IMR-90 (cell line): ENCODE measurements at regions not wholly inside any gene's neighbourhood (a gene's known extent, or its start where the extent isn't known, plus 50 kb on each side); places are given as distances from the start of the nearest gene placed in this dataset.

Source experiments
- ATAC-seq: fragments of 200-7000 bp; cut with Tn5 transposase; 2 replicates; pipeline ENCODE4 v1.9.1; 2020; ENCODE audit warnings: low read depth, mild to moderate bottlenecking, moderate library complexity
- BruUV-seq: library from RNA; stranded (reverse); fragments of 400-500 nt; replicated peaks from 2 replicates; lab custom pipeline; 2021; lab: Mats Ljungman, UMichigan
- CTCF ChIA-PET: fragments of 300-600 bp; formaldehyde crosslinking; extraction: SDS; loops from one replicate; lab custom pipeline; 2021; ENCODE audit warnings: antibody characterized with exemption; lab: Yijun Ruan, JAX
- POLR2A ChIA-PET: fragments of 300-600 bp; sonication (Branson Sonifier 250); formaldehyde crosslinking; loops from one replicate; lab custom pipeline; 2022; ENCODE audit warnings: antibody characterized with exemption; ENCODE audit not compliant: unreplicated experiment; lab: Charles Lee
- DNase-seq: peaks from one replicate; pipeline ENCODE4 v3.0.0; 2013
- H2AFZ ChIP-seq: replicated peaks from 2 replicates; pipeline ENCODE3; 2013; ENCODE audit warnings: low read length, mild to moderate bottlenecking; ENCODE audit not compliant: poor library complexity
- H2AK5ac ChIP-seq: 2 replicates; pipeline ENCODE4 v1.6.1; 2013; ENCODE audit warnings: low read depth, low read length, inconsistent platforms
- H2AK9ac ChIP-seq: replicated peaks from 2 replicates; pipeline ENCODE3; 2013; ENCODE audit warnings: mild to moderate bottlenecking, low read depth, low read length, moderate library complexity; ENCODE audit not compliant: poor library complexity
- H2BK120ac ChIP-seq: 2 replicates; pipeline ENCODE4 v1.6.1; 2013; ENCODE audit warnings: low read depth, low read length, inconsistent platforms
- H2BK15ac ChIP-seq: 3 replicates; pipeline ENCODE4 v1.6.1; 2013; ENCODE audit warnings: low read depth, low read length, inconsistent platforms
- H2BK20ac ChIP-seq: 2 replicates; pipeline ENCODE4 v1.6.1; 2013; ENCODE audit warnings: low read depth, mild to moderate bottlenecking, inconsistent platforms, low read length, moderate library complexity
- H2BK5ac ChIP-seq: 2 replicates; pipeline ENCODE4 v1.6.1; 2013; ENCODE audit warnings: mild to moderate bottlenecking, low read depth, low read length, inconsistent platforms; ENCODE audit not compliant: poor library complexity, severe bottlenecking
- H3K14ac ChIP-seq: replicated peaks from 2 replicates; pipeline ENCODE4 v1.6.1; 2013; ENCODE audit warnings: low read depth, low read length, inconsistent platforms
- H3K18ac ChIP-seq: 2 replicates; pipeline ENCODE4 v1.6.1; 2013; ENCODE audit warnings: low read depth, low read length, control low read depth
- H3K23ac ChIP-seq: 2 replicates; pipeline ENCODE4 v1.6.1; 2013; ENCODE audit warnings: low read depth, low read length, inconsistent platforms
- H3K27ac ChIP-seq: 2 replicates; pipeline ENCODE4 v1.5.1; 2013; ENCODE audit warnings: mild to moderate bottlenecking, control low read depth, low read length; ENCODE audit not compliant: insufficient read depth
- H3K27me3 ChIP-seq: 2 replicates; pipeline ENCODE4 v1.6.1; 2013; ENCODE audit warnings: low read length; ENCODE audit not compliant: control insufficient read depth, insufficient read depth
- H3K36me3 ChIP-seq: 2 replicates; pipeline ENCODE4 v1.6.1; 2013; ENCODE audit warnings: low read length, mixed read lengths; ENCODE audit not compliant: control insufficient read depth, insufficient read depth
- H3K4ac ChIP-seq: 2 replicates; pipeline ENCODE4 v1.6.1; 2013; ENCODE audit warnings: low read depth, low read length, inconsistent platforms
- H3K4me1 ChIP-seq: 2 replicates; pipeline ENCODE4 v1.6.1; 2013; ENCODE audit warnings: low read length, mixed read lengths; ENCODE audit not compliant: control insufficient read depth, insufficient read depth
- H3K4me2 ChIP-seq: 2 replicates; pipeline ENCODE4 v1.6.1; 2013; ENCODE audit warnings: low read depth, mild to moderate bottlenecking, control low read depth, low read length, moderate library complexity
- H3K4me3 ChIP-seq: 2 replicates; pipeline ENCODE4 v1.5.1; 2013; ENCODE audit warnings: low read depth, mild to moderate bottlenecking, control low read depth, low read length, moderate library complexity; ENCODE audit not compliant: insufficient read depth
- H3K56ac ChIP-seq: 2 replicates; pipeline ENCODE4 v1.6.1; 2013; ENCODE audit warnings: low read length, inconsistent platforms; ENCODE audit not compliant: insufficient read depth; ENCODE audit errors: extremely low read depth
- H3K79me1 ChIP-seq, 2 experiments: 2 replicates each; pipeline ENCODE4 v1.6.1; 2013; ENCODE audit warnings: low read length in 2 of 2, inconsistent platforms in 1 of 2, low read depth in 1 of 2
- H3K9ac ChIP-seq: 2 replicates; pipeline ENCODE4 v1.6.1; 2013; ENCODE audit warnings: low read depth, low read length, control low read depth
- H3K9me1 ChIP-seq: 2 replicates; pipeline ENCODE4 v1.6.1; 2013; ENCODE audit warnings: low read length, inconsistent platforms; ENCODE audit not compliant: insufficient read depth
- H3K9me3 ChIP-seq: 2 replicates; pipeline ENCODE4 v1.6.1; 2013; ENCODE audit warnings: low read length; ENCODE audit not compliant: control insufficient read depth, insufficient read depth
- H4K20me1 ChIP-seq: 2 replicates; pipeline ENCODE4 v1.6.1; 2013; ENCODE audit warnings: low read length, inconsistent platforms; ENCODE audit not compliant: insufficient read depth
- H4K5ac ChIP-seq: 2 replicates; pipeline ENCODE4 v1.6.1; 2013; ENCODE audit warnings: mild to moderate bottlenecking, low read depth, low read length, control low read depth
- H4K8ac ChIP-seq, 2 experiments: 2 replicates each; pipeline ENCODE4 v1.6.1; 2013; ENCODE audit warnings: low read depth in 2 of 2, low read length in 2 of 2, control low read depth in 1 of 2, inconsistent platforms in 1 of 2
- H4K91ac ChIP-seq: 2 replicates; pipeline ENCODE4 v1.6.1; 2013; ENCODE audit warnings: low read depth, low read length, inconsistent platforms; ENCODE audit not compliant: insufficient read depth
- BHLHE40 ChIP-seq: fragments of 150-350 bp; IDR thresholded peaks from 2 replicates; pipeline ENCODE4 v1.6.1; 2016; ENCODE audit warnings: mild to moderate bottlenecking, low read depth, low read length
- CEBPB ChIP-seq: IDR thresholded peaks from 2 replicates; pipeline ENCODE4 v1.6.1; 2012; ENCODE audit warnings: low read depth, low read length, improper control_type of control experiment
- CHD1 ChIP-seq: IDR thresholded peaks from 2 replicates; pipeline ENCODE4 v1.6.1; 2012; ENCODE audit warnings: low read depth, low read length, improper control_type of control experiment
- FOS ChIP-seq: fragments of 150-350 bp; IDR thresholded peaks from 2 replicates; pipeline ENCODE4 v1.6.1; 2016; ENCODE audit warnings: low read depth, low read length
- MAFK ChIP-seq: IDR thresholded peaks from 2 replicates; pipeline ENCODE4 v1.6.1; 2012; ENCODE audit warnings: low read depth, low read length, improper control_type of control experiment
- MAZ ChIP-seq: IDR thresholded peaks from 2 replicates; pipeline ENCODE4 v1.6.1; 2012; ENCODE audit warnings: low read depth, mild to moderate bottlenecking, low read length, improper control_type of control experiment, moderate library complexity, borderline replicate concordance
- MXI1 ChIP-seq: IDR thresholded peaks from 2 replicates; pipeline ENCODE4 v1.6.1; 2012; ENCODE audit warnings: low read depth, mild to moderate bottlenecking, low read length, moderate library complexity, borderline replicate concordance
- NFE2L2 ChIP-seq: fragments of 150-350 bp; IDR thresholded peaks from 2 replicates; pipeline ENCODE4 v1.6.1; 2016; ENCODE audit warnings: low read depth, mild to moderate bottlenecking, low read length
- RAD21 ChIP-seq: IDR thresholded peaks from 2 replicates; pipeline ENCODE4 v1.6.1; 2012; ENCODE audit warnings: low read length, improper control_type of control experiment
- RCOR1 ChIP-seq: IDR thresholded peaks from 2 replicates; pipeline ENCODE4 v1.6.1; 2012; ENCODE audit warnings: mild to moderate bottlenecking, low read length, improper control_type of control experiment; ENCODE audit not compliant: insufficient replicate concordance
- RFX5 ChIP-seq: IDR thresholded peaks from 2 replicates; pipeline ENCODE4 v1.8.0; 2012; ENCODE audit warnings: low read depth, mild to moderate bottlenecking, low read length, moderate library complexity
- SMC3 ChIP-seq: fragments of 150-350 bp; IDR thresholded peaks from 2 replicates; pipeline ENCODE4 v1.6.1; 2016; ENCODE audit warnings: low read depth, mild to moderate bottlenecking, antibody characterized with exemption, low read length, moderate library complexity
- dilution Hi-C: fragments of 300-500 bp; cut with HindIII; formaldehyde crosslinking; loops from one replicate; pipeline ENCODE4 v1.14.3; 2018; ENCODE audit warnings: low sequenced_read_pairs; ENCODE audit not compliant: unreplicated experiment
- in situ Hi-C: fragments of 300-500 bp; cut with MboI; formaldehyde crosslinking; loops from 3 replicates; pipeline ENCODE4 v1.14.3; 2019; ENCODE audit warnings: low sequenced_read_pairs, inconsistent platforms, mixed read lengths
- intact Hi-C: fragments of 100-400 bp; cut with micrococcal nuclease; formaldehyde crosslinking; loops from 2 replicates; pipeline ENCODE4 v1.10.0; 2022
- TF ChIP-seq, protein P1 (sequence below): fragments of 150-350 bp; IDR thresholded peaks from 2 replicates; pipeline ENCODE4 v1.6.1; 2017; ENCODE audit warnings: mild to moderate bottlenecking, antibody characterized with exemption, low read length, low read depth
- TF ChIP-seq, protein P2 (sequence below): fragments of 150-350 bp; IDR thresholded peaks from 2 replicates; pipeline ENCODE4 v1.6.1; 2016; ENCODE audit warnings: low read depth, mild to moderate bottlenecking, low read length, moderate library complexity, borderline replicate concordance
- TF ChIP-seq, protein P3 (sequence below): conservative IDR thresholded peaks from 2 replicates; pipeline ENCODE4 v1.5.1; 2012; ENCODE audit warnings: mild to moderate bottlenecking, low read depth, low read length, improper control_type of control experiment

DNA sequence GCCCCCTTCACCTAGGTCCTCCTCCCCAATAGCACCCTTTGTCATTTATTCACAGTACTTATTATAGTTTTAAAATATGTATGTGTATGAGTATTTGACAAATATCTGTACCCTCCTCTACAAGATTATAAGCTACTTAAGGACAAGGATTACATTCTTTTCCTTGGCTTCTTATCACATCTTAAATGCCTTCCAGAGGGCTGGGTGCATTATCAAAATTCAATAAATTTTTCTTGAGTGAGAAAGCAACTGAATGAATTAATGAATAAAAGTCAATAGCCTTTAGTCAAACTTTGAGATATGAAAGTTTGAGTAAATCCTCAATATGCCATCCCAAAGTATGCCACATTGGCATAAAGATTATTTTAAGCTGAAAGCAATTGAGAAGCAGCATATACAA, 621.7 kb downstream of the DNAH5 start:
- Histone ChIP-seq H4K20me1 (no peaks in the 10 kb centered on the region), H3K4me1 (no peaks in the 10 kb centered on the region), H2BK15ac (no peak overlapping the region), H3K4me2 (no peak overlapping the region), H3K27me3 (no peaks in the 10 kb centered on the region), H3K9ac (no peak overlapping the region), H3K4me3 (no peak overlapping the region), H3K9me1 (no peaks in the 10 kb centered on the region), H4K5ac (no peak overlapping the region), H2AK9ac (no peak overlapping the region), H2BK120ac (no peak overlapping the region), H3K9me3 (no peaks in the 10 kb centered on the region), H3K56ac (no peak overlapping the region), H2AK5ac (no peak overlapping the region), H3K36me3 (no peaks in the 10 kb centered on the region), H3K18ac (no peak overlapping the region), H2BK20ac (no peak overlapping the region), H4K8ac (no peak overlapping the region), H3K79me1 (no peaks in the 10 kb centered on the region), H3K27ac (no peak overlapping the region), H3K4ac (no peak overlapping the region), H3K14ac (no peak overlapping the region), H3K23ac (no peak overlapping the region), H4K91ac (no peak overlapping the region), H2BK5ac (no peak overlapping the region), H2AFZ (no peak overlapping the region)
- DNase-seq (no peak), ATAC-seq (no peak)
- CTCF ChIA-PET, result no interaction called here
- dilution Hi-C loops, result no loop called here
- in situ Hi-C loops, result no loop called here
- POLR2A ChIA-PET, result no interaction called here
- no TSS peak for BruUV-seq
- intact Hi-C loops, result no loop called here
- TF ChIP-seq, protein P1, sequence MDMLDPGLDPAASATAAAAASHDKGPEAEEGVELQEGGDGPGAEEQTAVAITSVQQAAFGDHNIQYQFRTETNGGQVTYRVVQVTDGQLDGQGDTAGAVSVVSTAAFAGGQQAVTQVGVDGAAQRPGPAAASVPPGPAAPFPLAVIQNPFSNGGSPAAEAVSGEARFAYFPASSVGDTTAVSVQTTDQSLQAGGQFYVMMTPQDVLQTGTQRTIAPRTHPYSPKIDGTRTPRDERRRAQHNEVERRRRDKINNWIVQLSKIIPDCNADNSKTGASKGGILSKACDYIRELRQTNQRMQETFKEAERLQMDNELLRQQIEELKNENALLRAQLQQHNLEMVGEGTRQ, result no peak
- TF ChIP-seq BHLHE40 (no peak), RFX5 (no peak), RCOR1 (no peak), SMC3 (no peak), MAFK (no peak), MAZ (no peak), NFE2L2 (no peak), RAD21 (no peak), CEBPB (no peak), CHD1 (no peak), MXI1 (no peak), FOS (no peak)
- TF ChIP-seq, protein P2, sequence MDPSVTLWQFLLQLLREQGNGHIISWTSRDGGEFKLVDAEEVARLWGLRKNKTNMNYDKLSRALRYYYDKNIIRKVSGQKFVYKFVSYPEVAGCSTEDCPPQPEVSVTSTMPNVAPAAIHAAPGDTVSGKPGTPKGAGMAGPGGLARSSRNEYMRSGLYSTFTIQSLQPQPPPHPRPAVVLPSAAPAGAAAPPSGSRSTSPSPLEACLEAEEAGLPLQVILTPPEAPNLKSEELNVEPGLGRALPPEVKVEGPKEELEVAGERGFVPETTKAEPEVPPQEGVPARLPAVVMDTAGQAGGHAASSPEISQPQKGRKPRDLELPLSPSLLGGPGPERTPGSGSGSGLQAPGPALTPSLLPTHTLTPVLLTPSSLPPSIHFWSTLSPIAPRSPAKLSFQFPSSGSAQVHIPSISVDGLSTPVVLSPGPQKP, result no peak
- TF ChIP-seq, protein P3, sequence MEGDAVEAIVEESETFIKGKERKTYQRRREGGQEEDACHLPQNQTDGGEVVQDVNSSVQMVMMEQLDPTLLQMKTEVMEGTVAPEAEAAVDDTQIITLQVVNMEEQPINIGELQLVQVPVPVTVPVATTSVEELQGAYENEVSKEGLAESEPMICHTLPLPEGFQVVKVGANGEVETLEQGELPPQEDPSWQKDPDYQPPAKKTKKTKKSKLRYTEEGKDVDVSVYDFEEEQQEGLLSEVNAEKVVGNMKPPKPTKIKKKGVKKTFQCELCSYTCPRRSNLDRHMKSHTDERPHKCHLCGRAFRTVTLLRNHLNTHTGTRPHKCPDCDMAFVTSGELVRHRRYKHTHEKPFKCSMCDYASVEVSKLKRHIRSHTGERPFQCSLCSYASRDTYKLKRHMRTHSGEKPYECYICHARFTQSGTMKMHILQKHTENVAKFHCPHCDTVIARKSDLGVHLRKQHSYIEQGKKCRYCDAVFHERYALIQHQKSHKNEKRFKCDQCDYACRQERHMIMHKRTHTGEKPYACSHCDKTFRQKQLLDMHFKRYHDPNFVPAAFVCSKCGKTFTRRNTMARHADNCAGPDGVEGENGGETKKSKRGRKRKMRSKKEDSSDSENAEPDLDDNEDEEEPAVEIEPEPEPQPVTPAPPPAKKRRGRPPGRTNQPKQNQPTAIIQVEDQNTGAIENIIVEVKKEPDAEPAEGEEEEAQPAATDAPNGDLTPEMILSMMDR, result no peak
